HepG2 (cell line): ENCODE measurements at regions not wholly inside any gene's neighbourhood (a gene's known extent, or its start where the extent isn't known, plus 50 kb on each side); places are given as distances from the start of the nearest gene placed in this dataset.
"Not testable (repeated sequence)": the region's sequence is repeated elsewhere in the genome, so short reads cannot be mapped to it uniquely, and the experiment has no call there.

Experiments used
- ATAC-seq: fragments of 200-7000 bp; cut with Tn5 transposase; 3 replicates; pipeline ENCODE4 v1.9.1; 2020; ENCODE audit warnings: mild to moderate bottlenecking, moderate library complexity
- BruUV-seq: library from RNA; stranded (reverse); fragments of 400-500 nt; replicated peaks from 2 replicates; lab custom pipeline; 2021; lab: Mats Ljungman, UMichigan
- CTCF ChIA-PET: fragments of 300-600 bp; formaldehyde crosslinking; extraction: SDS; loops from one replicate; lab custom pipeline; 2021; ENCODE audit warnings: low total read pairs, inconsistent platforms, low intra/inter-chr PET ratio; lab: Yijun Ruan, JAX
- POLR2A ChIA-PET: fragments of 350-600 bp; sonication (Branson Sonifier 250); formaldehyde crosslinking; loops from one replicate; lab custom pipeline; 2020; ENCODE audit warnings: antibody characterized with exemption, inconsistent platforms; lab: Yijun Ruan, JAX
- DNase-seq: peaks from one replicate; pipeline ENCODE4 v3.0.0-alpha.2; 2015; ENCODE audit warnings: low spot score
- FAIRE-seq: peaks from 3 replicates; lab custom pipeline; 2011; peaks lifted over from hg19 to GRCh38; lab: Jason Lieb, UNC
- H2AFZ ChIP-seq: one replicate; pipeline ENCODE4 v1.6.1; 2011; ENCODE audit warnings: low read length, inconsistent platforms
- H3K27ac ChIP-seq: fragments of 300-600 bp; 3 replicates; pipeline ENCODE4 v1.8.0; 2011; ENCODE audit warnings: mixed run types, mild to moderate bottlenecking, mixed read lengths, low read length, inconsistent platforms; ENCODE audit not compliant: insufficient read depth; ENCODE audit errors: extremely low read length
- H3K27me3 ChIP-seq, 2 experiments: fragments of 200-600 bp in 1 of 2; 2 replicates in 1 of 2; 3 replicates in 1 of 2; pipeline versions ENCODE4 v1.6.0 to v1.8.0; 2011; ENCODE audit warnings: low read length in 2 of 2, mild to moderate bottlenecking in 2 of 2, moderate library complexity in 2 of 2, inconsistent platforms in 1 of 2; ENCODE audit not compliant: insufficient read depth in 2 of 2, control insufficient read depth in 1 of 2
- H3K36me3 ChIP-seq, 2 experiments: fragments of 200-600 bp in 1 of 2; replicated peaks in 1 of 2; 2 replicates in 1 of 2; 3 replicates in 1 of 2; pipeline versions ENCODE4 v1.5.1 to v1.8.0; 2011; ENCODE audit warnings: low read length in 2 of 2, inconsistent platforms in 1 of 2; ENCODE audit not compliant: insufficient read depth in 2 of 2, control insufficient read depth in 1 of 2
- H3K4me1 ChIP-seq: 2 replicates; pipeline ENCODE4 v1.5.1; 2012; ENCODE audit warnings: low read length, inconsistent platforms; ENCODE audit not compliant: insufficient read depth
- H3K4me2 ChIP-seq: 2 replicates; pipeline ENCODE4 v1.6.0; 2011; ENCODE audit warnings: low read depth, low read length, inconsistent platforms
- H3K4me3 ChIP-seq, 3 experiments: fragments of 200-600 bp in 1 of 3; sonication (generic), shearing (Covaris generic) in 1 of 3; replicated peaks in 1 of 3; 2 replicates each; pipeline ENCODE4 v1.5.1; 2011 to 2016; ENCODE audit warnings: low read length in 3 of 3, inconsistent platforms in 2 of 3, low read depth in 2 of 3, mild to moderate bottlenecking in 2 of 3, control low read depth in 1 of 3, mixed read lengths in 1 of 3; ENCODE audit not compliant: insufficient read depth in 1 of 3
- H3K79me2 ChIP-seq: one replicate; pipeline ENCODE4 v1.6.1; 2011; ENCODE audit warnings: low read length, inconsistent platforms; ENCODE audit not compliant: insufficient read depth
- H3K9ac ChIP-seq: 2 replicates; pipeline ENCODE4 v1.6.0; 2011; ENCODE audit warnings: mild to moderate bottlenecking, low read depth, low read length, inconsistent platforms; ENCODE audit not compliant: insufficient read depth
- H3K9me3 ChIP-seq: 2 replicates; pipeline ENCODE4 v1.5.1; 2012; ENCODE audit warnings: mild to moderate bottlenecking, low read length
- H4K20me1 ChIP-seq: 2 replicates; pipeline ENCODE4 v1.6.0; 2011; ENCODE audit warnings: inconsistent platforms, mild to moderate bottlenecking, low read length, moderate library complexity; ENCODE audit not compliant: insufficient read depth
- SPEN ChIP-seq: sonication (generic); formaldehyde crosslinking; IDR thresholded peaks from 2 replicates; pipeline ENCODE4 v1.5.1; 2020; ENCODE audit warnings: low read depth, mild to moderate bottlenecking, missing genetic modification reagents
- TGIF2 ChIP-seq: IDR thresholded peaks from 2 replicates; pipeline ENCODE4 v1.6.1; 2016; ENCODE audit warnings: control low read depth, missing compliant biosample characterization
- TP53 ChIP-seq: sonication (generic); formaldehyde crosslinking; conservative IDR thresholded peaks from 2 replicates; pipeline ENCODE4 v1.4.0; 2020; ENCODE audit warnings: missing genetic modification reagents
- ZBTB3 ChIP-seq: sonication (generic); formaldehyde crosslinking; IDR thresholded peaks from 2 replicates; pipeline ENCODE4 v1.4.0; 2020; ENCODE audit warnings: low read depth, mild to moderate bottlenecking, moderate library complexity, missing genetic modification reagents, borderline replicate concordance
- ZNF816 ChIP-seq: sonication (generic); formaldehyde crosslinking; IDR thresholded peaks from 2 replicates; pipeline ENCODE4 v1.8.0; 2022; ENCODE audit warnings: missing genetic modification reagents, mild to moderate bottlenecking, borderline replicate concordance
- WGBS: methylation state at CpG from one replicate; pipeline ENCODE4 v1.1.6; 2017; ENCODE audit warnings: low lambda C conversion rate; 5-methylcytosine and 5-hydroxymethylcytosine counted together
- in situ Hi-C: cut with HindIII; loops from 2 replicates; pipeline ENCODE4 v1.10.0; 2017; ENCODE audit warnings: low pct_unique_long_range_greater_than_20kb; ENCODE audit not compliant: extremely low pct_ligation_motif_present
- intact Hi-C: fragments of 100-400 bp; cut with micrococcal nuclease; formaldehyde crosslinking; loops from one replicate; pipeline ENCODE4 v1.10.0; 2022; ENCODE audit not compliant: unreplicated experiment
- TF ChIP-seq, protein P1 (sequence below): sonication (generic); formaldehyde crosslinking; IDR thresholded peaks from 2 replicates; pipeline ENCODE4 v1.4.0; 2020; ENCODE audit warnings: missing genetic modification reagents

DNA sequence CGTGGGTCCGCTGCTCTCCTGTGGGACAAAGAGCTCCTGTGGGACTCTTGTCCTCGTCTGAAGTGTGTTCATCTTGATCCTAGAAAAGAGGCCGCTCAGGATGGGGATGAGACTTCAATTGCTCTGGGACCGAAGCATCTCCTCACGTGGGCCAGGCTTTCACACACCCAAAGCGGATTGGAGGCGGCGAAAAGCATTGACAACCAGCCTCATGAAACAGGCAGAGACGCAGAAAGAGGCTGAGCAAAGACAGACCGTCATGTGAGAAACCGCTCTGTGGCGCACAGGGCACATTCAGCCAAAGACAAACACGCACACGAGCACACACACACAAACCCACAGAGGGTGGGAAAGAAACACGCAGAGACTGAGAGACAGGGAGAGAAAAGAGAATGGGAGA lies 479.5 kb downstream of the SPATA31A7 start:
- no peaks in the 10 kb centered on the region; a peak in 1 of 5 replicates for H3K27me3 ChIP-seq
- no peaks in the 10 kb centered on the region for H4K20me1 ChIP-seq
- intact Hi-C loops, result no loop called here
- 32% methylated on average over 15 of the region's 16 CpGs for WGBS
- H3K9ac ChIP-seq, result no peak overlapping the region
- BruUV-seq, result no TSS peak
- no peak overlapping the region for H3K4me2 ChIP-seq
- TF ChIP-seq SPEN (no peak), ZNF816 (CRISPR knock-in tag) (no peak), TGIF2 (no peak), ZBTB3 (no peak), TP53 (CRISPR knock-in tag) (no peak)
- TF ChIP-seq, protein P1, sequence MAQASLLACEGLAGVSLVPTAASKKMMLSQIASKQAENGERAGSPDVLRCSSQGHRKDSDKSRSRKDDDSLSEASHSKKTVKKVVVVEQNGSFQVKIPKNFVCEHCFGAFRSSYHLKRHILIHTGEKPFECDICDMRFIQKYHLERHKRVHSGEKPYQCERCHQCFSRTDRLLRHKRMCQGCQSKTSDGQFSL (CRISPR knock-in tag), result no peak
- H3K9me3 ChIP-seq, result no peaks in the 10 kb centered on the region
- DNase-seq (no peak), FAIRE-seq (no peak), ATAC-seq (no peak)
- in situ Hi-C loops, result no loop called here
- CTCF ChIA-PET, result no interaction called here
- no peak overlapping the region for H2AFZ ChIP-seq
- no peaks in the 10 kb centered on the region for H3K36me3 ChIP-seq
- H3K4me1 ChIP-seq, result no peaks in the 10 kb centered on the region
- no peak overlapping the region for H3K4me3 ChIP-seq
- no peaks in the 10 kb centered on the region for H3K79me2 ChIP-seq
- no peak overlapping the region for H3K27ac ChIP-seq
- POLR2A ChIA-PET, result no interaction called here

DNA sequence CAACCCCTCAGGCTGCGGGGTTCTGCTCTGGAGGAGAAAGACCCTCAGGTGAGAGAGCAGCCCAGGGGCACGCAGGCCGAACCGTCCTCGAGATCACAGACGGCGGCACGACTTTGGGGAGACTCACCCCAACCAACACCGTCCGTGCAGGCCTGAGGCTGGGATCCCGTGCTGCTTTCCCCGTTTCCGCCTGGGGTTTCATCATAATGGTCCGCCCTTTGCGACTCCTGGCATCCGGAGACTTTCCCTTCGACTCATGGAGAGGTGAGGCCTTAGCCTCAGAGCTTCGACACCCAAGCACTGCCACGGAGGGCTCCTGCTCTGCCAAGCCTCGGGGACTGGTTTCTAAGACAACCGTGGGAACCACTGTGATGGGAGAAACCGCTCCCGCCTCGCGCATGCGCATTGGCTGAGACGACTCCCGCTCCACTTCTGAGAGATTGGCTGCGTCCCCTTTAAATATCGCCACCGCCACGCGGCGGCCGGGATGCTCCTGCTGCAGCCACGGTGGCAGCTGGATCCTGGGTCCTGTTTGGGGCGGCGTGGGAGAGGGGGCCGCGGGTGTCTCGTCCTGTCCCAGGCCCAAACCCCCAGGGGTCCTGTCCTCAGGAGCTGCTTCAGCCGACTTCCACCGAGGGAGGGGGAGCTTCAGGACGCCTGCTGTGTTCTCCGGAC lies 480.1 kb downstream of the SPATA31A7 start:
- H3K9ac ChIP-seq, H3K4me1 ChIP-seq, H3K27ac ChIP-seq, CTCF ChIA-PET, H3K4me3 ChIP-seq, FAIRE-seq, intact Hi-C loops, in situ Hi-C loops, DNase-seq, POLR2A ChIA-PET, ATAC-seq, H4K20me1 ChIP-seq, H3K4me2 ChIP-seq, BruUV-seq, H3K27me3 ChIP-seq, H3K9me3 ChIP-seq, H3K36me3 ChIP-seq, H2AFZ ChIP-seq, H3K79me2 ChIP-seq: not testable (repeated sequence)
- WGBS, result 49% methylated on average over 23 of the region's 45 CpGs
